ENCODE measurements at regions not wholly inside any gene's neighbourhood (a gene's known extent, or its start where the extent isn't known, plus 50 kb on each side); places are given as distances from the start of the nearest gene placed in this dataset.

DNA sequence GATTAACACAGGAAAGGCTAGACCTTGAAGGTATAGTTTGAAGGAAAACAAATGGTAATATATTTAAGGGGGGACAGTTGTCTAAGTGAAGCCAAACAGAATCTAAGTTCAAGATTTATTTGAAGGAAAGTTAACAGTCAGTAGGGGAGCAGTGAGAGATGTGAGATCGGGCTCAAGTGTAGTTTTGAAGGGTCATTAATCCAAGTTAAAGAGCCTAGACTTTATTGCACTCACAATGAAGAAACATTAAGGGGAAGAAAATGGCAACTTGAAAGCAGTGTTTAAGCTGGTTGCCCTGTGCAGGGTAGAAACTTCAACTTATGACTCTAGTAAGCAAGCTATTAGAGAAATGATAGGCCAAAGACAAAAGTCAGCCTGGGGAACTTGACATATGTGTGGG lies 1952.2 kb downstream of the PCDH7 start:
- TF ChIP-seq, protein P1, sequence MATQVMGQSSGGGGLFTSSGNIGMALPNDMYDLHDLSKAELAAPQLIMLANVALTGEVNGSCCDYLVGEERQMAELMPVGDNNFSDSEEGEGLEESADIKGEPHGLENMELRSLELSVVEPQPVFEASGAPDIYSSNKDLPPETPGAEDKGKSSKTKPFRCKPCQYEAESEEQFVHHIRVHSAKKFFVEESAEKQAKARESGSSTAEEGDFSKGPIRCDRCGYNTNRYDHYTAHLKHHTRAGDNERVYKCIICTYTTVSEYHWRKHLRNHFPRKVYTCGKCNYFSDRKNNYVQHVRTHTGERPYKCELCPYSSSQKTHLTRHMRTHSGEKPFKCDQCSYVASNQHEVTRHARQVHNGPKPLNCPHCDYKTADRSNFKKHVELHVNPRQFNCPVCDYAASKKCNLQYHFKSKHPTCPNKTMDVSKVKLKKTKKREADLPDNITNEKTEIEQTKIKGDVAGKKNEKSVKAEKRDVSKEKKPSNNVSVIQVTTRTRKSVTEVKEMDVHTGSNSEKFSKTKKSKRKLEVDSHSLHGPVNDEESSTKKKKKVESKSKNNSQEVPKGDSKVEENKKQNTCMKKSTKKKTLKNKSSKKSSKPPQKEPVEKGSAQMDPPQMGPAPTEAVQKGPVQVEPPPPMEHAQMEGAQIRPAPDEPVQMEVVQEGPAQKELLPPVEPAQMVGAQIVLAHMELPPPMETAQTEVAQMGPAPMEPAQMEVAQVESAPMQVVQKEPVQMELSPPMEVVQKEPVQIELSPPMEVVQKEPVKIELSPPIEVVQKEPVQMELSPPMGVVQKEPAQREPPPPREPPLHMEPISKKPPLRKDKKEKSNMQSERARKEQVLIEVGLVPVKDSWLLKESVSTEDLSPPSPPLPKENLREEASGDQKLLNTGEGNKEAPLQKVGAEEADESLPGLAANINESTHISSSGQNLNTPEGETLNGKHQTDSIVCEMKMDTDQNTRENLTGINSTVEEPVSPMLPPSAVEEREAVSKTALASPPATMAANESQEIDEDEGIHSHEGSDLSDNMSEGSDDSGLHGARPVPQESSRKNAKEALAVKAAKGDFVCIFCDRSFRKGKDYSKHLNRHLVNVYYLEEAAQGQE (IDR thresholded peaks at IDR 0.05; ENCODE audit: low read depth), result no peak
- TF ChIP-seq FOXM1 (IDR thresholded peaks at IDR 0.05; ENCODE audit: borderline replicate concordance, low read depth) (no peak), NFIC (IDR thresholded peaks at IDR 0.05) (no peak), TCF12 (IDR thresholded peaks at IDR 0.05; ENCODE audit: low read depth) (no peak), TAF1 (IDR thresholded peaks at IDR 0.05; ENCODE audit: low read depth) (no peak)

DNA sequence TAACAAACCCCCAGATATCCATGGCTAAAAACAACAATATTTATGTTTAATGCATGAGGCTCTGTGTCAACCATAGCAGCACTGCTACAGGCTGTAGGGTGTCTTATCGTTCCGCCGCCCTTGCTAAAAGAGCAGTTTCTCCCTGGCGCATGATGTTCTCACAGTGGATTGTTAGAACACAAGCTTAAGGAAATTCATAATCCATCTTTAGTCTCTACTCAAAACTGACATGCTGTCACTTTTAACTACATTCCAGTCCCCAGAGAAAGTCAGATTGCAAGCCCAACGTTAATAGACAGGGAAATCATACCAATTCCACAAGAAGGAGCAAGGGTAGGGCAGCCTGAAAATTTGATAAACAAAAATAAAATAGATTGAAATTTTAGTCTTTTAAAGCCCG lies 1960.8 kb downstream of the PCDH7 start:
- TF ChIP-seq CREB1 (IDR thresholded peaks at IDR 0.05; ENCODE audit: low read depth) (no peak), ZBTB7A (IDR thresholded peaks at IDR 0.05; ENCODE audit: low read depth) (no peak), YY1 (IDR thresholded peaks at IDR 0.05; ENCODE audit: low read depth) (no peak), FOXM1 (IDR thresholded peaks at IDR 0.05; ENCODE audit: borderline replicate concordance, low read depth) (no peak), EP300 (IDR thresholded peaks at IDR 0.05; ENCODE audit: borderline replicate concordance) (no peak), NFIC (IDR thresholded peaks at IDR 0.05) (no peak), TCF12 (IDR thresholded peaks at IDR 0.05; ENCODE audit: low read depth) (no peak), TEAD4 (IDR thresholded peaks at IDR 0.05) (no peak), EGR1 (IDR thresholded peaks at IDR 0.05) (no peak)
- TF ChIP-seq, protein P1 (IDR thresholded peaks at IDR 0.05; ENCODE audit: low read depth), result no peak

DNA sequence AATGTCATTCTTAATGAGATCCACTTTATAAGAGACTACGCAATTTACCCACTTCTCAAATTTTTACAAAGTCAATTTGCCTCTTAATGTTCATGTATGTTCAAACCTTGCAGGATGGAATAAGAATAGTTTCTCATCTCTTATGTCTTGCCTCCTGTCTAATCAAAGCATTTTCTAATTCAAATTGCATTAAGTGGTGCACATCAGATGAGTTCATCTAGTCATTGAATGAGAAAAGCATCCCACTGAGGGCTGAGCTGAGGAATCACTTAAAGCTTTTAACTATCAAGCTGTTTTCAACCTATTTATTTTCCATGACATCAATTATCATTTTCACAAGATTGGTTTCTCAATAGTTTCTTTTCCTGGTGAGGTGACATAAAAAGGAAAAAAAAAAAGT lies 1964.0 kb downstream of the PCDH7 start:
- TF ChIP-seq EP300 (IDR thresholded peaks at IDR 0.05; ENCODE audit: borderline replicate concordance) (no peak), NFIC (IDR thresholded peaks at IDR 0.05) (no peak), TCF12 (IDR thresholded peaks at IDR 0.05; ENCODE audit: low read depth) (no peak), FOXM1 (IDR thresholded peaks at IDR 0.05; ENCODE audit: borderline replicate concordance, low read depth) (no peak), TAF1 (IDR thresholded peaks at IDR 0.05; ENCODE audit: low read depth) (no peak), CREB1 (IDR thresholded peaks at IDR 0.05; ENCODE audit: low read depth) (no peak), CEBPB (IDR thresholded peaks at IDR 0.05) (no peak)
- TF ChIP-seq, protein P2, sequence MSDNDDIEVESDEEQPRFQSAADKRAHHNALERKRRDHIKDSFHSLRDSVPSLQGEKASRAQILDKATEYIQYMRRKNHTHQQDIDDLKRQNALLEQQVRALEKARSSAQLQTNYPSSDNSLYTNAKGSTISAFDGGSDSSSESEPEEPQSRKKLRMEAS (IDR thresholded peaks at IDR 0.05), result no peak
- TF ChIP-seq, protein P1 (IDR thresholded peaks at IDR 0.05; ENCODE audit: low read depth), result no peak

DNA sequence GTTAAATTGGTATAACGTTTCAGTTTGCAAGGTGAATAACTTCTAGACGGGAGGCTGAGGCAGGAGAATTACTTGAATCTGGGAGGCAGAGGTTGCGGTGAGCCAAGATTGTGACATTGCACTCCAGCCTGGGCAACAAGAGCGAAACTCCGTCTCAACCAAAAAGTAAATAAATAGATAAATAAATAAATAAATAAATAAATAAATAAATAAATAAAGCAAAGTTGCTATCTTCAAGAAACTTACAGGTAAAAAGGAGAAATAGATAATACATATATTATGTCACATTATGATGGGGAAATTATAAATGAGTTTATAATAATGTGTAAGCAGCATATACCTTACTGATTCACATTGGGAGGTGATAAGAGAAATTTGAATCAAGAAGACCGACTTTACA lies 1966.0 kb downstream of the PCDH7 start:
- TF ChIP-seq YY1 (IDR thresholded peaks at IDR 0.05; ENCODE audit: low read depth) (no peak), TCF12 (IDR thresholded peaks at IDR 0.05; ENCODE audit: low read depth) (no peak), RAD21 (IDR thresholded peaks at IDR 0.05; ENCODE audit: low read depth) (no peak), TAF1 (IDR thresholded peaks at IDR 0.05; ENCODE audit: low read depth) (no peak)
- TF ChIP-seq, protein P1 (IDR thresholded peaks at IDR 0.05; ENCODE audit: low read depth), result no peak

DNA sequence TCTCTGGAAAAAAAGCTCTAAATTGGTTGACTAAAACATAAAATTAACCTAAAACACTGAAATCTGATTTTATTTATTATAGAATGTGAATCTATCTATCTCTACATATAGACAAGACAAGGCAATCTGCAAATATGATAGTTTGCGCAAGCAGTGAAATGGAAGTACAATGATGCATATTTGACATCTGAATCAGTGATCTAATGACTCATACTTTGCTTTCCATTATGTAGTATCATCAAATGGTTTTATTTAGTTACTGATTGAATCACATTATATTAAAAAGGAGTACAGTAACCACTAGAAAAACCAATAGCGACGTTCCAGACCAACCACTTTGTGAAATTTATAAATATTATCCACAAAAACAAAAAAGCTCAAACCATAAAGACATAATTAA lies 1969.3 kb downstream of the PCDH7 start:
- no peak for TF ChIP-seq TEAD4 (IDR thresholded peaks at IDR 0.05)
- no peak for TF ChIP-seq CREB1 (IDR thresholded peaks at IDR 0.05; ENCODE audit: low read depth)
- TF ChIP-seq FOXM1 (IDR thresholded peaks at IDR 0.05; ENCODE audit: borderline replicate concordance, low read depth), result no peak
